ENCODE measurements at regions not wholly inside any gene's neighbourhood (a gene's known extent, or its start where the extent isn't known, plus 50 kb on each side); places are given as distances from the start of the nearest gene placed in this dataset.

DNA sequence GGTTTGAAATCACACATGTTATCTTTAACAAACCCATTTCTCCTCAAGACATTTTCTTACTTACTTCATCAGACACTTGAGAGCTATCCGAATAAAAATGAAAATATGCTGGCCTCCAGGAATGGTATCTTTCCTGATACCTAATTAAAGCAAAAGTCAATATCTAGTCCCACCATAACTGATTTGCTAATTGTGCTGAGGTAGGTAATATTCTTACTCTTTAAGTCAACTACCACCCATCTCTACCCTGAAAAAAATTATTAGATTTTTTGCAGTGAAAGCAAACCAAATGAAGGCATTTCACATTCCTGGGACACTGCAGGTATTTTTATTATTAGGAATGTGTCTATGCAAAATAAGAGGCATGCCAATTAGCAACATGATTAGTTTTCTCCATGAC is 175.8 kb downstream of the QDPR start:
- DNase-seq: no peak

DNA sequence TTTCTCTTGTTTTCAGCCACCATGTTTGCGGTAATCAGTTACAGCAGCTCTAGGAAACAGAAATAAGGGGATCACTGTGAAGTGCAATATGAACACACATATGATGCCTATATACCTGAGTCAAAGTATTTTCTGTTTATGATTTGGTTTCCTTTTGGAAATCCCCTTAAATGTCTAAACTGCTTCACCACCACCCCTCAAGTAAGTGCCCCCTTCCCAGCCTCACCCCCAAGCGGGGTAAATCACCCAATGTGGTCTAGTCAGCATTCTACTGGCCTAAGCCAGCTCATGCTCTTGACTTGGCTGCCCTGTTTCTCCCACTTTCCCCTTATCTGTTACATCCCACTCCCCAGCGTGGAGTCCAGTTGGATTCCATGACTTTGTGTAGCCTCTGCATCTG is 176.5 kb downstream of the QDPR start:
- DNase-seq: no peak

- no peak for DNase-seq
Measured at GRCh38 chr4:17332478-17332877, 179.4 kb downstream of the QDPR start.

GRCh38 chr4:17329046-17329445 is 182.8 kb downstream of the QDPR start:
- no peak for DNase-seq

DNA sequence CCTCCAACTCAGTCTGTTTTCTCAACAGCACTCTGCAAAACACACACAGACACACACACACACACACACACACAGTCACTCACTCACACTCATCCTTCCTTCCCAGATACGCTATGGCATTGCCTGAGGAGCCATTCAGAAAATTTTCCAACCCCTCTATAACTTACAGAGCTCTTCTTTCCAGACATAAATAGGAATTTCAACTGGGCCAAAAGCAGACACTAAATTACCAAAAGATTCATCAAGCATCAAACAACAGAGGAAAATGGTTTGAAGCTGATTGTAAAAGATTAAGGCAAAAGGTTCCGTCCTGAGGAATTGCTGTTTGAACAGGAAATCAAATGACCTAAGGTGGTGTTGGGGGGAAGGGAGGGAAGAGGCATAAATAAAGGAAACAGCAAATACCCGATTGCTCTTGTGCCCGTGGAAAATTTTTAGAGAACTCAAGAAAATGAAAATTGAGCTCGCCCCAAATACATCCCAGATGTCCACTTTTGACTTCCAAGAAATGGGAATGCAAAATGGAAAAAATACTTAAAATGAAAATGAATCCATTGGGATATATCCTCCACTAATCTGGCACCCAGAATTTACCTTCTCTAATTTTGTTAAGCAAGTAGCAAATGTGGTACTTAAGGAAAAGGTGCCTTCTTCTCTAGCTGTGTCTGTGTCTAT is 183.6 kb downstream of the QDPR start:
- DNase-seq: no peak

DNA sequence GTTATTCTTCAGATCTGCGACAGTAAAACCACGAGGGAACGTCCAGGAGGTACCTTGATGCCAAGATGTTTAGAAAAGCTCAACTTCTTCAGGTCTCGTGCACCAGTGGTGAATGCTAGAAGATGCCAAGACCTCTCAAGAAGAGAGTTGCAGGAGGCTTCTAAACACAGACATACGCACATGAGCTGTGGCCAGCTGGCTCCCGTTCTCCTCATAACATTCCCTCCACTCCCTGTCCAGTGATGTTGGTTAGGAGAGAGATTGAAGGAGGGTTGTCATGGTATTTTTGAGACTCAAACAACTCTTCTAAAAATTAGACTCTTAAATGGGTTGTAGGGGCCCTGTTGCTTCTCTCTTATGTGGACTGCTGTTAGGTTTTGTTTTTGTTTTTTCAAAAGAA is 184.3 kb downstream of the QDPR start:
- DNase-seq: no peak

GRCh38 chr4:17326756-17327155 is 185.1 kb downstream of the QDPR start:
- DNase-seq: no peak

GRCh38 chr4:17325098-17325497 is 186.8 kb downstream of the QDPR start:
- DNase-seq: no peak

DNA sequence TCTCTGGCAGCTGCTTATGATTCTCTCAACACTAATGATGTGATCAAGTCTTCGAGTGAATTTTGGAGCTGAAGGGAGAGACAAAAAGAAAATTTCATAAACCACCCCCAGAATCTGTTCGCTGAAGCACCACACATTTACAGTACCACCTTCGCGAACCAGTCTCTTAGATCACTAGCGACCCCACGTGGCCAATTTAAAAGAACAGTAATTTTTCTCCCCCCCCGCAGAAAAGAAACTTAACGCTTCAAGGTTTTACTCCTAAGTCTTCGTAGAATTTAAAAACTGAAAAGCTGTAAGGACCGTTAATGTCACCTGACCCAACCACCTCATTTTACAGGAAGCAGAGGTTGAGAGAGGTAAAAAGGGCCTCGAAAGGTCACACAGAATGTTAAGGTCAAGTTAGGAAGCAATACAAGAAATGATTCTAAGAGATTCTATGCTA is 187.5 kb downstream of the QDPR start:
- peak; percentile 55 for DNase-seq

- no peak for DNase-seq
Measured at GRCh38 chr4:17323554-17324385, 188.1 kb downstream of the QDPR start.

- DNase-seq: no peak
Measured at GRCh38 chr4:17322514-17322913, 189.4 kb downstream of the QDPR start.

DNA sequence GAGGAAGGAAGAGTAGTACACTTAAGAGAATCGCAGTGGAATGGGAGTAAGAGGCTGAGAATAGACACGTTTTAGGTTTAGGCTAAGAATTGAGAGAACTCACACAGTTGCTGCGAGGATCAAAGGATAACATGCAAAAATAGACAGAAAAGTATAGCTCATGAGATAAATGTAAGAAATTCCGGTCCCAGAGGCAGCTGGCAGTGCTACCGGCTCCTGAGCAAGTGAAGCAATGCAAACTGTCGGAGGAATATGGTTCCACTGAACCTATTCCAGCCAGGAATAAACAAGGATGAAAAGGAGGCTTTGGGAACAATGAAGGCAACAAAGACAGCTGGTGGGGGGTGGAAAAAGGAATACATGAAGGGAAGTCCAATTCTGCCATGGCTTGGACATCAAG is 191.8 kb downstream of the QDPR start:
- no peak for DNase-seq

GRCh38 chr4:17317526-17317925 is 194.4 kb downstream of the QDPR start:
- no peak for DNase-seq

- no peak for DNase-seq
Measured at GRCh38 chr4:17316566-17316965, 195.3 kb downstream of the QDPR start.

DNA sequence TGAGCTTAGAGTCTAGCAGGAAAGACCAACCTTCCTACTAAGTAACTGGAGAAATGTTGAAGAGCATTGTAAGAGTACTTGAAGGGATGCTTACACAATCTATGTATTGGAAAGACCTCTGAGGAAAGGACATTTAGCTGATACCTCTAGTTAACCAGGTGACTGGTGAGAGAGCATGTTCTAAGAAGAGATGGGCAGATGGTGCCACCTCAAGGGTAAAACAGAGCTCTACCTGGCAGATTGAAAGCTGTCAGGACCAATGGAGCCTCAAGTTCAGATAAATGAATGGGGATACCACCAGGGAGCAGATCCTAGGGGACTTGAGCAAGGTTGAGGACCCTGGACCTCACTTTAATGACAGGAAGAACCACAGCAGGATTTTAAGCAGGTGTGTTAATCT is 196.4 kb downstream of the QDPR start:
- DNase-seq: no peak

DNA sequence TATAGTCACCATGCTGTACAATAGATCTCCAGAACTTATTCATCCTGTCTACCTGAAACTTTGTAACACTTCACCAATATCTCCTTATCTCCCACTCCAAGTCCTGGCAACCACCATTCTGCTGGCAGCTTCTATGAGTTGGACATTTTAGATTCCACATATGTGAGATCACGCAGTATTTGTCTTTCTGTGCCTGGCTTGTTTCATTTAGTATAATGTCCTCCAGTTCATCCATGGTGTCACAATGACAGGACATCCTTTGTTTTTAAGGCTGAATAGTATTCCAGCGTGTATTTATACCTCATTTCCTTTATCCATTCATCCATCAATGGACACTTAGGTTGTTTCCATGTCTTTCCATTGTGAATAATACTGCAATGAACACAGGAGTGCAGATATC is 198.7 kb downstream of the QDPR start:
- no peak for DNase-seq

GRCh38 chr4:17310269-17310652 is 201.6 kb downstream of the QDPR start:
- DNase-seq: no peak

GRCh38 chr4:17309567-17310268 is 202.2 kb downstream of the QDPR start:
- no peak for DNase-seq

DNA sequence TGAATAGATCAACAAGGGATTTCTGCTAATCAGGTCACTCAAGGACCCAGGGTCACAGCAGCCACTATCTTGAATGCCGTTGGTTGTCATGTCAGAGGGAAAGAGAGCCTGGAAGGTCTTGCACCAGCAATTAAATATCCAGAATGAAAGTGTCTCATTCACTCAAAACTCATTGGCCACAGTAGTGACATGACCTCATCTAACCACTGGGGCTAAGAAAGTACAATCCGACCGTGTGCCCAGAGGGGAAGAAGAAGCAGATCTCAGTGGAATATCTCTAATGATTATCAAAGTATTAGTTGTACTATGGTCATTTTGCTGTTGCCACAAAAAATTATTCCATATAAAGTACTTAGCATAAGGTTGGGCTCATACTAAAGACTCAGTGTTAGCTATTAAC is 210.0 kb downstream of the QDPR start:
- no peak for DNase-seq

DNA sequence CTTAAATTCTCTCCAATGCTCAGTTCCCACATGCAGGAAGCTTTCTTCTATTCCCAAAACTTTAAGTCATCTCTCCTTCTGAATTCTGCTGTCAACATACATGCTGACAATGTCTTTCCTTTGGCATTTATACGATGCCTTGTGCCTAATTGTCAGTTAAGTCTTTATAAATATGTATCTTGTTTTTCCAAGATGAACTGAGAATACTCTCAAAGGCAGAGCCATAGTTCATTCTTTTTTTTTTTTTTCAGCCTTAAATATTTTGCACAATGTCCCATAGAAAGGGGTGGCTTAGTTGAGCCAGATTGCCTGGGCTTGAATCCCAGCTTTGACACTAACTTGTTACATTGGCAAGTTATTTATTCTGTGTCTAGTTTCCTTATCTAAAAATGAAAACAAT is 210.6 kb downstream of the QDPR start:
- DNase-seq: no peak

DNA sequence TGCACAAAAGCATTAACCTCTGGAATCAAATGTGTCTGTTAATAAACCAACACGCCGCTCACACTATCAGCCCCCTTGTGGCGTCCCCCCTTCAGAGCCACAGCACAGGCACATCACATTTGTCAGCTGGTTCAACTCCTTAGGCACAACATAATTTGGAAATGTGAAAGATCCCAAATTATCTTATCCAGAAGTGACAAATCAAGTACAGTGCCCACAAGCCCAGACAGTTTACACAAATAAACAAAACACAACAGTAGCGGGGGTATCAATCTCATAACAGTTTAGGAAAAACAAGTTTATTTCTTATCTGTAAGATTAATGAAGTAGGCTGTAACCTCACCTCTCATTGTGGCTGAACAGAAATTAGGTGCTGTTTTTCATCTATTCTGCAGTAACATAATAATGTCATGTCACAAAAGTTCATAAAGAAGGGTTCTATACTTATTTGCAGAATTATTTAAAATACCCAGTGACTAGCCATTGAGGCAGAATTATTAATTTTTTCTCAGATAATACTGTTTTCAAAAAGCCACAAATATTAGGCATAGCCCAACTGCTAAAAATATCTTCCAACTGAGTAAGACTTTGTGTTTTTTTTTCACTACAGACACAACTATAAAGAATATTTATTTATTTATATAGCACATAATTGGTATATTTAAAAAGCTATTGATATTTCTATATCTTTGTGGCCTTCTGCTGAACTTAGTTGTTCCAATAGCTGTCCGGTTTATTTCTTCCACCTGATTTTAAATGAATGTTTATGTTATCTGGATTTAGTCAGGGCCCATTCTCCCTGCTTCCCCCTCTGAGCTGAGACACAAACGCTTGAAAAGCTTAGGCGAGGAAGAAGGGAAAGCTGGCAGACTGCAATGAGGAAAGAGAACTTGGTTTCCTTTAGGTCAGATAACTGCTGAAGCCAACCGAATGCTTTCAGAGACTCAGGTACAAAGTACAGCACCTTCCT is 214.7 kb downstream of the QDPR start:
- no peak for DNase-seq

GRCh38 chr4:17293901-17294300 is 218.0 kb downstream of the QDPR start:
- DNase-seq: no peak

DNA sequence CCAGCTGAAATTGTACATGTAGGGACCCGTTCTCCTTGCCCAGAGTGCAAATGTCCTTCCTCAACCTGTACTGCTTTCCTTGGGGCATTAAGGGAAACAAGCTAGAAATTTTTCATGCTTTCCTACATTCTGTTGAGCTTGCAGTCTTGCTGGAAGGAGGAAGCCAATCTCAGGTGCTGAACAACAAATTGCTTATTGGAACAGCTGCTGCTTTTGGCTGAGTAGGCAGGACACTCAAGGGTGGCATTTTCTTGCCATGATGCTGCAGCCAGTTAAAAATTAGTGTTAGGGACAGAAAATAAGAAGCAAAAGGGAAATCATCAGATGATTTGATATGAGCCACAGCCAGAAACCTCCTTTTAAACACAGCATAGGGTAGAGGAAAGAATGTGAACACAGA is 223.7 kb downstream of the QDPR start:
- no peak for DNase-seq
